ENCODE measurements at regions not wholly inside any gene's neighbourhood (a gene's known extent, or its start where the extent isn't known, plus 50 kb on each side); places are given as distances from the start of the nearest gene placed in this dataset.
"Not testable (repeated sequence)": the region's sequence is repeated elsewhere in the genome, so short reads cannot be mapped to it uniquely, and the experiment has no call there.

- Histone ChIP-seq H3K27ac (peak overlapping the region; percentile 40 to 63 (median 46)), H3K4me1 (peaks cover 0 to 6% (median 2%) of the 10 kb centered on the region in 4 donors), H3K9me3 (no peaks in the 10 kb centered on the region), H3K36me3 (no peaks in the 10 kb centered on the region), H3K27me3 (no peaks in the 10 kb centered on the region), H3K4me3 (no peak overlapping the region)
- in situ Hi-C loops (cut with MboI; ENCODE audit: low pct_ligation_motif_present in 1 of 4, low pct_unique_long_range_greater_than_20kb in 1 of 4, low sequenced_read_pairs in 3 of 4), result no loop called here
- intact Hi-C loops (cut with DNase I; ENCODE audit: low total_unique reads), result no loop called here
- 68 to 72% methylated on average over 9 to 15 of the region's 15 CpGs for WGBS, 2 donors (ENCODE audit: low coverage in 1 of 2)
- DNase-seq, result no peak
- TF ChIP-seq CTCF (IDR thresholded peaks at IDR 0.05), result no peak
- TF ChIP-seq POLR2AphosphoS5 (IDR thresholded peaks at IDR 0.05), result peak in 1 of 3 donors; percentile 12
Observed at GRCh38 chr1:229862017-229862774, 204.8 kb upstream of the GALNT2 start.

GRCh38 chr1:229863651-229864545 is 203.1 kb upstream of the GALNT2 start:
- WGBS, 2 donors (ENCODE audit: low coverage in 1 of 2), result 72 to 76% methylated on average over 6 to 15 of the region's 16 CpGs
- no peak for DNase-seq

GRCh38 chr1:229864686-229865230 is 202.3 kb upstream of the GALNT2 start:
- Histone ChIP-seq H3K9me3 (no peaks in the 10 kb centered on the region), H3K27ac (no peak overlapping the region), H3K27me3 (no peaks in the 10 kb centered on the region), H3K4me1 (peaks cover 0 to 11% (median 7%) of the 10 kb centered on the region in 4 donors), H3K4me3 (no peak overlapping the region), H3K36me3 (no peaks in the 10 kb centered on the region)
- TF ChIP-seq CTCF (IDR thresholded peaks at IDR 0.05), result no peak
- no peak for TF ChIP-seq POLR2A (IDR thresholded peaks at IDR 0.05)
- no peak for TF ChIP-seq EP300 (IDR thresholded peaks at IDR 0.05; ENCODE audit: low read depth)
- TF ChIP-seq POLR2AphosphoS5 (IDR thresholded peaks at IDR 0.05), result no peak
- WGBS, 2 donors (ENCODE audit: low coverage in 1 of 2), result 89 to 97% methylated on average over 7 to 15 of the region's 15 CpGs
- DNase-seq, result no peak
- intact Hi-C loops (cut with DNase I; ENCODE audit: low total_unique reads) (no loop called here), in situ Hi-C loops (cut with MboI; ENCODE audit: low pct_ligation_motif_present in 1 of 4, low pct_unique_long_range_greater_than_20kb in 1 of 4, low sequenced_read_pairs in 3 of 4) (no loop called here)

More at GRCh38 chr1:229863651-229864545, 203.1 kb upstream of the GALNT2 start:
- peak overlapping the region in 1 of 4 donors; percentile 14 for H3K27ac ChIP-seq
- no peaks in the 10 kb centered on the region for H3K9me3 ChIP-seq
- no peak for TF ChIP-seq CTCF (IDR thresholded peaks at IDR 0.05)
- TF ChIP-seq EP300 (IDR thresholded peaks at IDR 0.05; ENCODE audit: low read depth), result no peak
- no peak for TF ChIP-seq POLR2AphosphoS5 (IDR thresholded peaks at IDR 0.05)
- TF ChIP-seq POLR2A (IDR thresholded peaks at IDR 0.05), result no peak
- H3K4me3 ChIP-seq, result no peak overlapping the region
- H3K36me3 ChIP-seq, result no peaks in the 10 kb centered on the region
- no peaks in the 10 kb centered on the region for H3K27me3 ChIP-seq
- intact Hi-C loops (cut with DNase I; ENCODE audit: low total_unique reads), result no loop called here
- H3K4me1 ChIP-seq, result peaks cover 0 to 6% (median 2%) of the 10 kb centered on the region in 4 donors
- in situ Hi-C loops (cut with MboI; ENCODE audit: low pct_ligation_motif_present in 1 of 4, low pct_unique_long_range_greater_than_20kb in 1 of 4, low sequenced_read_pairs in 3 of 4), result no loop called here

GRCh38 chr1:229865321-229865720 is 201.7 kb upstream of the GALNT2 start:
- peaks cover 0 to 11% (median 8%) of the 10 kb centered on the region in 4 donors for H3K4me1 ChIP-seq
- H3K9me3 ChIP-seq; intact Hi-C loops (cut with DNase I; ENCODE audit: low total_unique reads); H3K27ac ChIP-seq; H3K27me3 ChIP-seq; in situ Hi-C loops (cut with MboI; ENCODE audit: low pct_ligation_motif_present in 1 of 4, low pct_unique_long_range_greater_than_20kb in 1 of 4, low sequenced_read_pairs in 3 of 4); H3K36me3 ChIP-seq; H3K4me3 ChIP-seq; DNase-seq: not testable (repeated sequence)
- 94% methylated on average over 28 of the region's 32 CpGs; no CpG with 5 or more reads in 1 of the 2 donors for WGBS, 2 donors (ENCODE audit: low coverage in 1 of 2)
